Keratinocyte (primary cell): ENCODE measurements at regions not wholly inside any gene's neighbourhood (a gene's known extent, or its start where the extent isn't known, plus 50 kb on each side); places are given as distances from the start of the nearest gene placed in this dataset.

Experiments
- DNase-seq: peaks from one replicate; pipeline ENCODE4 v3.0.0-alpha.2; 2011; ENCODE audit warnings: low read depth, missing footprints, low spot score
- FAIRE-seq: peaks from 2 replicates; lab custom pipeline; 2011; peaks lifted over from hg19 to GRCh38; lab: Jason Lieb, UNC
- H2AFZ ChIP-seq: 2 replicates; pipeline ENCODE4 v1.6.0; 2012; ENCODE audit warnings: low read length, control low read depth, inconsistent platforms; ENCODE audit not compliant: control insufficient read depth
- H3K27ac ChIP-seq: 2 replicates; pipeline ENCODE4 v1.5.1; 2011; ENCODE audit warnings: low read length; ENCODE audit not compliant: control insufficient read depth, insufficient read depth
- H3K27me3 ChIP-seq: 3 replicates; pipeline ENCODE4 v1.6.0; 2011; ENCODE audit warnings: low read length; ENCODE audit not compliant: control insufficient read depth, insufficient read depth; ENCODE audit errors: extremely low read depth
- H3K36me3 ChIP-seq, 2 experiments: 2 replicates in 1 of 2; 3 replicates in 1 of 2; pipeline ENCODE4 v1.5.1; 2011; ENCODE audit warnings: low read length in 2 of 2, mild to moderate bottlenecking in 1 of 2; ENCODE audit not compliant: control insufficient read depth in 2 of 2, insufficient read depth in 2 of 2; ENCODE audit errors: extremely low read depth in 1 of 2
- H3K4me1 ChIP-seq: 3 replicates; pipeline ENCODE4 v1.5.1; 2011; ENCODE audit warnings: low read length; ENCODE audit not compliant: control insufficient read depth, insufficient read depth; ENCODE audit errors: extremely low read depth
- H3K4me2 ChIP-seq: 3 replicates; pipeline ENCODE4 v1.6.0; 2011; ENCODE audit warnings: low read depth, low read length; ENCODE audit not compliant: control insufficient read depth, insufficient read depth; ENCODE audit errors: extremely low read depth
- H3K4me3 ChIP-seq, 3 experiments: fragments of 200-600 bp in 1 of 3; sonication (generic) in 1 of 3; 2 replicates in 2 of 3; 3 replicates in 1 of 3; pipeline ENCODE4 v1.5.1; 2011 to 2016; ENCODE audit warnings: low read length in 3 of 3, mild to moderate bottlenecking in 3 of 3, control low read depth in 2 of 3, inconsistent platforms in 1 of 3, low read depth in 1 of 3, mixed read lengths in 1 of 3, mixed run types in 1 of 3, moderate library complexity in 1 of 3; ENCODE audit not compliant: control insufficient read depth in 2 of 3, insufficient read depth in 2 of 3; ENCODE audit errors: extremely low read depth in 1 of 3
- H3K79me2 ChIP-seq: 2 replicates; pipeline ENCODE4 v1.6.0; 2012; ENCODE audit warnings: low read length; ENCODE audit not compliant: control insufficient read depth, insufficient read depth
- H3K9ac ChIP-seq: 3 replicates; pipeline ENCODE4 v1.6.0; 2011; ENCODE audit warnings: low read length; ENCODE audit not compliant: control insufficient read depth, insufficient read depth; ENCODE audit errors: extremely low read depth
- H3K9me1 ChIP-seq: 3 replicates; pipeline ENCODE4 v1.6.0; 2011; ENCODE audit warnings: low read length; ENCODE audit not compliant: control insufficient read depth, insufficient read depth; ENCODE audit errors: extremely low read depth
- H3K9me3 ChIP-seq: 2 replicates; pipeline ENCODE4 v1.5.1; 2012; ENCODE audit warnings: low read depth, low read length; ENCODE audit not compliant: control insufficient read depth
- H4K20me1 ChIP-seq: 3 replicates; pipeline ENCODE4 v1.6.0; 2011; ENCODE audit warnings: low read length; ENCODE audit not compliant: control insufficient read depth, insufficient read depth; ENCODE audit errors: extremely low read depth
- CTCF ChIP-seq, 3 experiments: IDR thresholded peaks in 1 of 3; conservative IDR thresholded peaks in 1 of 3; optimal IDR thresholded peaks in 1 of 3; 2 replicates in 2 of 3; 3 replicates in 1 of 3; pipeline versions ENCODE3 to v1.5.1; 2011; ENCODE audit warnings: low read length in 3 of 3, mild to moderate bottlenecking in 3 of 3, moderate library complexity in 2 of 3, control low read depth in 1 of 3, inconsistent platforms in 1 of 3; ENCODE audit not compliant: insufficient read depth in 2 of 3; ENCODE audit errors: extremely low read depth in 1 of 3
- EZH2 ChIP-seq: IDR thresholded peaks from one replicate; pipeline ENCODE4 v1.6.1; 2012; ENCODE audit warnings: inconsistent platforms, mild to moderate bottlenecking, low read length, moderate library complexity
- dilution Hi-C: fragments of 300-500 bp; cut with MboI; formaldehyde crosslinking; loops from one replicate; pipeline ENCODE4 v1.7.0; 2020; ENCODE audit warnings: low sequenced_read_pairs; ENCODE audit not compliant: extremely low pct_ligation_motif_present

GRCh38 chr19:28828276-28828870 lies 384.6 kb downstream of the UQCRFS1 start:
- H3K9ac ChIP-seq, result no peak overlapping the region
- H4K20me1 ChIP-seq, result no peaks in the 10 kb centered on the region
- H2AFZ ChIP-seq, result no peak overlapping the region
- FAIRE-seq (no peak), DNase-seq (no peak)
- no peak overlapping the region for H3K27ac ChIP-seq
- peaks cover 11% of the 10 kb centered on the region for H3K9me3 ChIP-seq
- no peaks in the 10 kb centered on the region for H3K36me3 ChIP-seq
- no peaks in the 10 kb centered on the region for H3K27me3 ChIP-seq
- no peaks in the 10 kb centered on the region for H3K9me1 ChIP-seq
- H3K4me2 ChIP-seq, result no peak overlapping the region
- TF ChIP-seq EZH2, result no peak
- no peak for TF ChIP-seq CTCF (optimal IDR thresholded peaks at IDR 0.05 in 1 of 3, IDR thresholded peaks at IDR 0.05 in 1 of 3, conservative IDR thresholded peaks at IDR 0.05 in 1 of 3; ENCODE audit: extremely low read depth in 1 of 3, insufficient read depth in 2 of 3, low read length in 3 of 3)
- no peaks in the 10 kb centered on the region for H3K4me1 ChIP-seq
- H3K79me2 ChIP-seq, result no peaks in the 10 kb centered on the region
- H3K4me3 ChIP-seq, result no peak overlapping the region
- dilution Hi-C loops, result no loop called here

GRCh38 chr19:28827382-28827781 lies 385.6 kb downstream of the UQCRFS1 start:
- dilution Hi-C loops, result no loop called here
- no peak overlapping the region for H3K27ac ChIP-seq
- no peaks in the 10 kb centered on the region for H3K36me3 ChIP-seq
- no peaks in the 10 kb centered on the region for H3K4me1 ChIP-seq
- H2AFZ ChIP-seq, result no peak overlapping the region
- DNase-seq, result no peak
- no peak overlapping the region for H3K4me2 ChIP-seq
- no peaks in the 10 kb centered on the region for H3K27me3 ChIP-seq
- H3K9ac ChIP-seq, result no peak overlapping the region
- no peaks in the 10 kb centered on the region for H4K20me1 ChIP-seq
- H3K9me3 ChIP-seq, result peaks cover 7% of the 10 kb centered on the region
- TF ChIP-seq CTCF (optimal IDR thresholded peaks at IDR 0.05 in 1 of 3, IDR thresholded peaks at IDR 0.05 in 1 of 3, conservative IDR thresholded peaks at IDR 0.05 in 1 of 3; ENCODE audit: extremely low read depth in 1 of 3, insufficient read depth in 2 of 3, low read length in 3 of 3), result no peak
- TF ChIP-seq EZH2, result no peak
- H3K4me3 ChIP-seq, result no peak overlapping the region
- H3K9me1 ChIP-seq, result no peaks in the 10 kb centered on the region
- no peaks in the 10 kb centered on the region for H3K79me2 ChIP-seq
- no peak for FAIRE-seq
